EH (cell line): ENCODE measurements at regions not wholly inside any gene's neighbourhood (a gene's known extent, or its start where the extent isn't known, plus 50 kb on each side); places are given as distances from the start of the nearest gene placed in this dataset.
"Not testable (repeated sequence)": the region's sequence is repeated elsewhere in the genome, so short reads cannot be mapped to it uniquely, and the experiment has no call there.

Experiments used
- DNase-seq: peaks from one replicate; pipeline ENCODE4 v3.0.0-alpha.2; 2015; ENCODE audit warnings: low read depth

GRCh38 chr2:147609301-147609700 lies 235.5 kb upstream of the ACVR2A start:
- no peak for DNase-seq

GRCh38 chr2:147607379-147607778 lies 237.4 kb upstream of the ACVR2A start:
- DNase-seq: no peak

- no peak for DNase-seq
Measured at GRCh38 chr2:147603876-147604275, 241.0 kb upstream of the ACVR2A start.

- no peak for DNase-seq
Measured at GRCh38 chr2:147603447-147603846, 241.4 kb upstream of the ACVR2A start.

- DNase-seq: no peak
Measured at GRCh38 chr2:147600646-147601045, 244.2 kb upstream of the ACVR2A start.

- no peak for DNase-seq
Measured at GRCh38 chr2:147600223-147600622, 244.6 kb upstream of the ACVR2A start.

- no peak for DNase-seq
Measured at GRCh38 chr2:147595200-147595599, 249.6 kb upstream of the ACVR2A start.

- no peak for DNase-seq
Measured at GRCh38 chr2:147594038-147594437, 250.8 kb upstream of the ACVR2A start.

GRCh38 chr2:147592784-147593183 lies 252.0 kb upstream of the ACVR2A start:
- not testable (repeated sequence) for DNase-seq

- DNase-seq: no peak
Measured at GRCh38 chr2:147589127-147589526, 255.7 kb upstream of the ACVR2A start.

- peak; percentile 60 for DNase-seq
Measured at GRCh38 chr2:147588191-147588590, 256.6 kb upstream of the ACVR2A start.

- DNase-seq: no peak
Measured at GRCh38 chr2:147578529-147578928, 266.3 kb upstream of the ACVR2A start.

- no peak for DNase-seq
Measured at GRCh38 chr2:147577998-147578380, 266.8 kb upstream of the ACVR2A start.

- DNase-seq: no peak
Measured at GRCh38 chr2:147577323-147577997, 267.4 kb upstream of the ACVR2A start.

- no peak for DNase-seq
Measured at GRCh38 chr2:147575106-147575505, 269.7 kb upstream of the ACVR2A start.

GRCh38 chr2:147572622-147573021 lies 272.2 kb upstream of the ACVR2A start:
- no peak for DNase-seq

GRCh38 chr2:147569426-147569825 lies 275.4 kb upstream of the ACVR2A start:
- DNase-seq: no peak

- DNase-seq: no peak
Measured at GRCh38 chr2:147568109-147568508, 276.7 kb upstream of the ACVR2A start.

GRCh38 chr2:147567136-147567535 lies 277.7 kb upstream of the ACVR2A start:
- no peak for DNase-seq

GRCh38 chr2:147560810-147561535 lies 283.9 kb upstream of the ACVR2A start:
- no peak for DNase-seq

- no peak for DNase-seq
Measured at GRCh38 chr2:147559070-147559725, 285.6 kb upstream of the ACVR2A start.

GRCh38 chr2:147558620-147559019 lies 286.2 kb upstream of the ACVR2A start:
- DNase-seq: no peak

- no peak for DNase-seq
Measured at GRCh38 chr2:147554521-147555107, 290.2 kb upstream of the ACVR2A start.
